NCI-H2227 (cell line): ENCODE measurements at regions not wholly inside any gene's neighbourhood (a gene's known extent, or its start where the extent isn't known, plus 50 kb on each side); places are given as distances from the start of the nearest gene placed in this dataset.
"Not testable (repeated sequence)": the region's sequence is repeated elsewhere in the genome, so short reads cannot be mapped to it uniquely, and the experiment has no call there.

Experiments
- DNase-seq: peaks from one replicate; lab custom pipeline; 2025; ENCODE audit not compliant: unreplicated experiment; lab: John Stamatoyannopoulos, UW

- DNase-seq: no peak
These were observed 235.7 kb downstream of the TTC8 start for GRCh38 chr14:89060191-89060590.

- DNase-seq: no peak
These were observed 237.2 kb downstream of the TTC8 start for GRCh38 chr14:89061696-89062095.

GRCh38 chr14:89065879-89066278 lies 241.4 kb downstream of the TTC8 start:
- DNase-seq: no peak

- no peak for DNase-seq
These were observed 243.0 kb downstream of the TTC8 start for GRCh38 chr14:89067293-89067972.

GRCh38 chr14:89078021-89078795 lies 253.8 kb downstream of the TTC8 start:
- DNase-seq: no peak

- no peak for DNase-seq
These were observed 260.8 kb downstream of the TTC8 start for GRCh38 chr14:89085231-89085731.

- no peak for DNase-seq
These were observed 261.4 kb downstream of the TTC8 start for GRCh38 chr14:89085737-89086382.

- DNase-seq: no peak
These were observed 264.1 kb downstream of the TTC8 start for GRCh38 chr14:89088530-89088929.

GRCh38 chr14:89089330-89089729 lies 264.9 kb downstream of the TTC8 start:
- DNase-seq: no peak

- no peak for DNase-seq
These were observed 267.3 kb downstream of the TTC8 start for GRCh38 chr14:89091781-89092180.

- no peak for DNase-seq
These were observed 268.8 kb downstream of the TTC8 start for GRCh38 chr14:89093083-89093730.

- DNase-seq: no peak
These were observed 270.6 kb downstream of the TTC8 start for GRCh38 chr14:89095036-89095435.

- no peak for DNase-seq
These were observed 272.5 kb downstream of the TTC8 start for GRCh38 chr14:89096946-89097345.

- DNase-seq: no peak
These were observed 273.8 kb downstream of the TTC8 start for GRCh38 chr14:89098254-89098653.

GRCh38 chr14:89104171-89104817 lies 279.8 kb downstream of the TTC8 start:
- not testable (repeated sequence) for DNase-seq

GRCh38 chr14:89104861-89105260 lies 280.4 kb downstream of the TTC8 start:
- DNase-seq: not testable (repeated sequence)
